ENCODE measurements at regions not wholly inside any gene's neighbourhood (a gene's known extent, or its start where the extent isn't known, plus 50 kb on each side); places are given as distances from the start of the nearest gene placed in this dataset.

DNA sequence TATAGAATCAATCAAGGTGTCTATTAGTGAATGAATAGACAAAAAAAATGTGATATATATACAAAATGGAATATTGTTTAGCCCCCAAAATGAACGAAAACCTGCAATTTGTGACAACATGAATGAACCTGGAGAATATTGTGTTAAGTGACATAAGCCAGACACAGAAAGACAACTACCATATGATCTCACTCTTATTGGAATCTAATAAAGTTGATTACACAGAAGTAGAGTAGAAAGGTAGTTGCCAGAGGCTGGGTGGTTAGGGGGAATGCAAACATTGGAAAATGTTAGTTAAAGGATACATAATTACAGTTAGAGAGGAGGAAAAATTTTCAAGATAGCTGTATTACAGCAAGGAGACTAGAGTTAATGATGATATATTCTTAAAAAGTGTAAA lies 1962.3 kb downstream of the EFNA5 start:
- 44% methylated on average over 1 of the region's 1 CpG for WGBS (ENCODE audit: low lambda C conversion rate)
- H3K9me3 ChIP-seq, result peaks cover 3% of the 10 kb centered on the region; the same call in 1 of the 2 replicates
- no peak for TF ChIP-seq GATA2 (CRISPR knock-in tag; IDR thresholded peaks at IDR 0.05)
- no peak for TF ChIP-seq IRF3 (IDR thresholded peaks at IDR 0.05; ENCODE audit: low read depth, low read length)
- TF ChIP-seq REST (IDR thresholded peaks at IDR 0.05; ENCODE audit: low read depth, low read length), result no peak
- no peak for TF ChIP-seq ELF1 (IDR thresholded peaks at IDR 0.05)
- TF ChIP-seq CHD2 (IDR thresholded peaks at IDR 0.05; ENCODE audit: low read length, partially characterized antibody), result no peak
- TF ChIP-seq RFX5 (IDR thresholded peaks at IDR 0.05; ENCODE audit: low read length), result no peak
- TF ChIP-seq SIN3A (IDR thresholded peaks at IDR 0.05; ENCODE audit: borderline replicate concordance, low read depth, low read length), result no peak
- TF ChIP-seq EZH2phosphoT487 (IDR thresholded peaks at IDR 0.05; ENCODE audit: borderline replicate concordance, low read depth), result no peak
- TF ChIP-seq GABPA (IDR thresholded peaks at IDR 0.05; ENCODE audit: low read depth), result no peak
- TF ChIP-seq RCOR1 (IDR thresholded peaks at IDR 0.05; ENCODE audit: low read length), result no peak
- TF ChIP-seq MEF2A (IDR thresholded peaks at IDR 0.05; ENCODE audit: borderline replicate concordance, low read depth), result no peak
- no peak for TF ChIP-seq SMC3 (IDR thresholded peaks at IDR 0.05; ENCODE audit: low read depth, low read length)
- no peak for TF ChIP-seq YY1 (IDR thresholded peaks at IDR 0.05; ENCODE audit: low read depth)
- TF ChIP-seq TEAD4 (IDR thresholded peaks at IDR 0.05; ENCODE audit: borderline replicate concordance, insufficient read depth), result no peak
- TF ChIP-seq EP300 (IDR thresholded peaks at IDR 0.05; ENCODE audit: borderline replicate concordance in 1 of 2, low read depth in 1 of 2, low read length in 1 of 2), result no peak
- TF ChIP-seq, protein P1, sequence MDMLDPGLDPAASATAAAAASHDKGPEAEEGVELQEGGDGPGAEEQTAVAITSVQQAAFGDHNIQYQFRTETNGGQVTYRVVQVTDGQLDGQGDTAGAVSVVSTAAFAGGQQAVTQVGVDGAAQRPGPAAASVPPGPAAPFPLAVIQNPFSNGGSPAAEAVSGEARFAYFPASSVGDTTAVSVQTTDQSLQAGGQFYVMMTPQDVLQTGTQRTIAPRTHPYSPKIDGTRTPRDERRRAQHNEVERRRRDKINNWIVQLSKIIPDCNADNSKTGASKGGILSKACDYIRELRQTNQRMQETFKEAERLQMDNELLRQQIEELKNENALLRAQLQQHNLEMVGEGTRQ (IDR thresholded peaks at IDR 0.05; ENCODE audit: borderline replicate concordance, low read depth, low read length), result no peak
- no peak for TF ChIP-seq MXI1 (IDR thresholded peaks at IDR 0.05; ENCODE audit: low read depth, low read length)
- TF ChIP-seq POLR2AphosphoS5 (IDR thresholded peaks at IDR 0.05; ENCODE audit: low read depth, low read length), result no peak
- TF ChIP-seq PBX3 (IDR thresholded peaks at IDR 0.05), result no peak
- no peak for TF ChIP-seq TAF1 (IDR thresholded peaks at IDR 0.05; ENCODE audit: borderline replicate concordance, low read depth, low read length)

More for the DNA sequence above, 1962.3 kb downstream of the EFNA5 start:
- Histone ChIP-seq H3K9me2 (no peaks in the 10 kb centered on the region), H3K4me2 (no peak overlapping the region), H3F3A (replicated peaks; ENCODE audit: insufficient read depth) (no peaks in the 10 kb centered on the region), H2AFZ (ENCODE audit: low read depth) (no peak overlapping the region), H3K27me3 (ENCODE audit: insufficient read depth) (no peaks in the 10 kb centered on the region), H4K20me1 (ENCODE audit: insufficient read depth) (no peaks in the 10 kb centered on the region), H3K4me1 (ENCODE audit: control insufficient read depth in 1 of 2, insufficient read depth in 2 of 2, low read depth in 1 of 2, low read length in 1 of 2) (no peaks in the 10 kb centered on the region), H3K79me2 (ENCODE audit: insufficient read depth) (no peaks in the 10 kb centered on the region), H3K9ac (no peak overlapping the region), H3K27ac (ENCODE audit: low read depth in 2 of 2, low read length in 1 of 2) (no peak overlapping the region), H3K4me3 (ENCODE audit: low read depth in 2 of 2, low read length in 1 of 2) (no peak overlapping the region), H3K36me3 (replicated peaks in 1 of 2; ENCODE audit: control insufficient read depth in 1 of 2, insufficient read depth in 2 of 2, low read length in 1 of 2) (no peaks in the 10 kb centered on the region)
- ChIA-PET CTCF (no interaction called here), POLR2A (no interaction called here)
- no peak for DNase-seq
